IgD-negative memory B cell (primary cell): ENCODE measurements at regions not wholly inside any gene's neighbourhood (a gene's known extent, or its start where the extent isn't known, plus 50 kb on each side); places are given as distances from the start of the nearest gene placed in this dataset.
"Not testable (repeated sequence)": the region's sequence is repeated elsewhere in the genome, so short reads cannot be mapped to it uniquely, and the experiment has no call there.

Source experiments
- H3K27ac Mint-ChIP-seq, 3 donors: one replicate each; pipeline ENCODE4 v1.8.0; 2020 to 2022; ENCODE audit warnings: mild to moderate bottlenecking in 3 of 3, mixed read lengths in 3 of 3, moderate library complexity in 1 of 3
- H3K27me3 Mint-ChIP-seq: one replicate; pipeline ENCODE4 v1.8.0; 2021; ENCODE audit warnings: mixed read lengths
- H3K36me3 Mint-ChIP-seq: one replicate; pipeline ENCODE4 v1.8.0; 2020; ENCODE audit warnings: mild to moderate bottlenecking, mixed read lengths
- H3K4me1 Mint-ChIP-seq, 3 donors: one replicate each; pipeline ENCODE4 v1.8.0; 2020 to 2022; ENCODE audit warnings: mixed read lengths in 3 of 3, mild to moderate bottlenecking in 1 of 3
- H3K4me3 Mint-ChIP-seq, 4 donors: one replicate each; pipeline ENCODE4 v1.8.0; 2020 to 2022; ENCODE audit warnings: mild to moderate bottlenecking in 4 of 4, mixed read lengths in 4 of 4, moderate library complexity in 3 of 4
- H3K9me3 Mint-ChIP-seq, 3 donors: one replicate each; pipeline ENCODE4 v1.8.0; 2020 to 2021; ENCODE audit warnings: mixed read lengths in 3 of 3, mild to moderate bottlenecking in 1 of 3

GRCh38 chr6:141990840-141991239 is 141.9 kb upstream of the GJE1 start:
- Mint-ChIP-seq H3K27me3 (no peaks in the 10 kb centered on the region), H3K9me3 (peaks cover 3 to 6% (median 4%) of the 10 kb centered on the region in 3 donors), H3K36me3 (peaks cover 1% of the 10 kb centered on the region), H3K27ac (no peak overlapping the region), H3K4me3 (no peak overlapping the region), H3K4me1 (peaks cover 0 to 1% (median 0%) of the 10 kb centered on the region in 3 donors)

GRCh38 chr6:141989706-141989959 is 143.1 kb upstream of the GJE1 start:
- H3K27me3 Mint-ChIP-seq = no peaks in the 10 kb centered on the region
- H3K4me1 Mint-ChIP-seq = peaks cover 0 to 3% (median 1%) of the 10 kb centered on the region in 3 donors
- no peak overlapping the region for H3K27ac Mint-ChIP-seq
- no peak overlapping the region for H3K4me3 Mint-ChIP-seq
- peaks cover 1% of the 10 kb centered on the region for H3K36me3 Mint-ChIP-seq
- H3K9me3 Mint-ChIP-seq = peaks cover 0 to 6% (median 0%) of the 10 kb centered on the region in 3 donors

GRCh38 chr6:141988954-141989705 is 143.6 kb upstream of the GJE1 start:
- Mint-ChIP-seq H3K36me3 (peaks cover under 1% of the 10 kb centered on the region), H3K4me1 (peaks cover 0 to 5% (median 1%) of the 10 kb centered on the region in 3 donors), H3K27ac (no peak overlapping the region), H3K27me3 (no peaks in the 10 kb centered on the region), H3K4me3 (no peak overlapping the region), H3K9me3 (peaks cover 0 to 6% (median 0%) of the 10 kb centered on the region in 3 donors)

GRCh38 chr6:141988327-141988726 is 144.4 kb upstream of the GJE1 start:
- Mint-ChIP-seq H3K4me1 (peaks cover 1 to 5% (median 2%) of the 10 kb centered on the region in 3 donors), H3K9me3 (peaks cover 0 to under 1% (median 0%) of the 10 kb centered on the region in 3 donors), H3K36me3 (no peaks in the 10 kb centered on the region), H3K4me3 (no peak overlapping the region), H3K27me3 (no peaks in the 10 kb centered on the region), H3K27ac (no peak overlapping the region)

GRCh38 chr6:141986457-141986856 is 146.3 kb upstream of the GJE1 start:
- H3K27me3 Mint-ChIP-seq = no peaks in the 10 kb centered on the region
- no peaks in the 10 kb centered on the region for H3K36me3 Mint-ChIP-seq
- H3K27ac Mint-ChIP-seq = no peak overlapping the region
- peaks cover 1 to 5% (median 3%) of the 10 kb centered on the region in 3 donors for H3K4me1 Mint-ChIP-seq
- H3K9me3 Mint-ChIP-seq = no peaks in the 10 kb centered on the region
- no peak overlapping the region for H3K4me3 Mint-ChIP-seq

- no peaks in the 10 kb centered on the region for H3K9me3 Mint-ChIP-seq
- H3K4me1 Mint-ChIP-seq = peaks cover 0 to 5% (median 3%) of the 10 kb centered on the region in 3 donors
- H3K27me3 Mint-ChIP-seq = no peaks in the 10 kb centered on the region
- H3K27ac Mint-ChIP-seq = no peak overlapping the region
- H3K36me3 Mint-ChIP-seq = no peaks in the 10 kb centered on the region
- no peak overlapping the region for H3K4me3 Mint-ChIP-seq
These were observed 151.5 kb upstream of the GJE1 start for GRCh38 chr6:141981190-141981589.

- no peak overlapping the region for H3K4me3 Mint-ChIP-seq
- H3K27me3 Mint-ChIP-seq = no peaks in the 10 kb centered on the region
- no peaks in the 10 kb centered on the region for H3K9me3 Mint-ChIP-seq
These were observed 154.9 kb upstream of the GJE1 start for GRCh38 chr6:141977782-141978181.

GRCh38 chr6:141976994-141977393 is 155.7 kb upstream of the GJE1 start:
- H3K27ac Mint-ChIP-seq = no peak overlapping the region

More at GRCh38 chr6:141977782-141978181, 154.9 kb upstream of the GJE1 start:
- H3K4me1 Mint-ChIP-seq = no peaks in the 10 kb centered on the region
- no peak overlapping the region for H3K27ac Mint-ChIP-seq
- no peaks in the 10 kb centered on the region for H3K36me3 Mint-ChIP-seq

GRCh38 chr6:141969768-141970415 is 162.8 kb upstream of the GJE1 start:
- H3K4me1 Mint-ChIP-seq, H3K27ac Mint-ChIP-seq, H3K27me3 Mint-ChIP-seq, H3K4me3 Mint-ChIP-seq, H3K9me3 Mint-ChIP-seq, H3K36me3 Mint-ChIP-seq: not testable (repeated sequence)

More at GRCh38 chr6:141976994-141977393, 155.7 kb upstream of the GJE1 start:
- H3K27me3 Mint-ChIP-seq = no peaks in the 10 kb centered on the region
- peaks cover 0 to 2% (median 0%) of the 10 kb centered on the region in 3 donors for H3K9me3 Mint-ChIP-seq
- H3K36me3 Mint-ChIP-seq = no peaks in the 10 kb centered on the region
- no peaks in the 10 kb centered on the region for H3K4me1 Mint-ChIP-seq
- no peak overlapping the region for H3K4me3 Mint-ChIP-seq

- peaks cover 0 to 3% (median 3%) of the 10 kb centered on the region in 3 donors for H3K9me3 Mint-ChIP-seq
- H3K27me3 Mint-ChIP-seq = no peaks in the 10 kb centered on the region
- no peaks in the 10 kb centered on the region for H3K4me1 Mint-ChIP-seq
- H3K36me3 Mint-ChIP-seq = peaks cover 2% of the 10 kb centered on the region
- H3K27ac Mint-ChIP-seq = no peak overlapping the region
- no peak overlapping the region for H3K4me3 Mint-ChIP-seq
These were observed 163.5 kb upstream of the GJE1 start for GRCh38 chr6:141969201-141969600.

- peaks cover 2% of the 10 kb centered on the region for H3K36me3 Mint-ChIP-seq
- H3K4me1 Mint-ChIP-seq = no peaks in the 10 kb centered on the region
- H3K9me3 Mint-ChIP-seq = peaks cover 0 to 3% (median 3%) of the 10 kb centered on the region in 3 donors
- no peak overlapping the region for H3K27ac Mint-ChIP-seq
- H3K27me3 Mint-ChIP-seq = no peaks in the 10 kb centered on the region
- H3K4me3 Mint-ChIP-seq = no peak overlapping the region
These were observed 164.1 kb upstream of the GJE1 start for GRCh38 chr6:141968632-141969031.

- Mint-ChIP-seq H3K36me3 (peaks cover 2% of the 10 kb centered on the region), H3K27me3 (no peaks in the 10 kb centered on the region), H3K27ac (no peak overlapping the region), H3K4me1 (no peaks in the 10 kb centered on the region), H3K4me3 (no peak overlapping the region), H3K9me3 (peaks cover 0 to 4% (median 3%) of the 10 kb centered on the region in 3 donors)
These were observed 167.6 kb upstream of the GJE1 start for GRCh38 chr6:141965016-141965545.

GRCh38 chr6:141963543-141964295 is 169.0 kb upstream of the GJE1 start:
- H3K4me3 Mint-ChIP-seq = no peak overlapping the region
- H3K9me3 Mint-ChIP-seq = peaks cover 0 to 4% (median 3%) of the 10 kb centered on the region in 3 donors
- H3K4me1 Mint-ChIP-seq = no peaks in the 10 kb centered on the region
- peaks cover 2% of the 10 kb centered on the region for H3K36me3 Mint-ChIP-seq
- H3K27me3 Mint-ChIP-seq = no peaks in the 10 kb centered on the region
- no peak overlapping the region for H3K27ac Mint-ChIP-seq

- Mint-ChIP-seq H3K27ac (no peak overlapping the region), H3K36me3 (no peaks in the 10 kb centered on the region), H3K4me1 (no peaks in the 10 kb centered on the region), H3K9me3 (peaks cover 5 to 11% (median 9%) of the 10 kb centered on the region in 3 donors), H3K27me3 (no peaks in the 10 kb centered on the region), H3K4me3 (no peak overlapping the region)
These were observed 175.5 kb upstream of the GJE1 start for GRCh38 chr6:141957271-141957670.

- H3K27me3 Mint-ChIP-seq = no peaks in the 10 kb centered on the region
- H3K4me1 Mint-ChIP-seq = no peaks in the 10 kb centered on the region
- no peak overlapping the region for H3K27ac Mint-ChIP-seq
- no peak overlapping the region for H3K4me3 Mint-ChIP-seq
- peaks cover 5 to 11% (median 11%) of the 10 kb centered on the region in 3 donors for H3K9me3 Mint-ChIP-seq
- no peaks in the 10 kb centered on the region for H3K36me3 Mint-ChIP-seq
These were observed 175.9 kb upstream of the GJE1 start for GRCh38 chr6:141956868-141957267.
